ENCODE measurements at regions not wholly inside any gene's neighbourhood (a gene's known extent, or its start where the extent isn't known, plus 50 kb on each side); places are given as distances from the start of the nearest gene placed in this dataset.

GRCh38 chr22:19621373-19622060 is 92.8 kb upstream of the SEPTIN5 start:
- no peaks in the 10 kb centered on the region for H3K9me3 Mint-ChIP-seq (ENCODE audit: unreplicated experiment)
- CTCF ChIA-PET, result no interaction called here
- no peak for TF ChIP-seq CTCF (IDR thresholded peaks at IDR 0.05; ENCODE audit: insufficient read depth in 1 of 2, low read depth in 1 of 2, low read length in 1 of 2, severe bottlenecking in 1 of 2, unreplicated experiment in 1 of 2)
- POLR2A ChIA-PET, result no interaction called here
- Histone ChIP-seq H3K4me1 (no peaks in the 10 kb centered on the region), H3K9me3 (no peaks in the 10 kb centered on the region), H3K4me3 (ENCODE audit: low read depth, low read length) (no peak overlapping the region), H3K27me3 (replicated peaks; ENCODE audit: control insufficient read depth, insufficient read depth, low read length) (no peaks in the 10 kb centered on the region), H3K36me3 (ENCODE audit: control insufficient read depth, insufficient read depth, low read length) (no peaks in the 10 kb centered on the region)
- no peak overlapping the region for H3K27ac Mint-ChIP-seq (ENCODE audit: unreplicated experiment)
- no peak overlapping the region for H3K4me3 Mint-ChIP-seq (ENCODE audit: unreplicated experiment)
- peaks cover 8% of the 10 kb centered on the region for H3K27me3 Mint-ChIP-seq (ENCODE audit: insufficient read depth, unreplicated experiment)
- no peaks in the 10 kb centered on the region for H3K4me1 Mint-ChIP-seq (ENCODE audit: low read depth, unreplicated experiment)
- no peaks in the 10 kb centered on the region for H3K36me3 Mint-ChIP-seq (ENCODE audit: insufficient read depth, unreplicated experiment)
- intact Hi-C loops (cut with micrococcal nuclease; ENCODE audit: unreplicated experiment), result no loop called here
- no TSS peak for BruUV-seq (replicated peaks)
- no peak for DNase-seq

- TF ChIP-seq CTCF (IDR thresholded peaks at IDR 0.05; ENCODE audit: insufficient read depth in 1 of 2, low read depth in 1 of 2, low read length in 1 of 2, severe bottlenecking in 1 of 2, unreplicated experiment in 1 of 2), result no peak
- H3K36me3 ChIP-seq (ENCODE audit: control insufficient read depth, insufficient read depth, low read length), result no peaks in the 10 kb centered on the region
- POLR2A ChIA-PET, result no interaction called here
- no TSS peak for BruUV-seq (replicated peaks)
- no peak overlapping the region for H3K4me3 ChIP-seq (ENCODE audit: low read depth, low read length)
- Mint-ChIP-seq H3K4me3 (ENCODE audit: unreplicated experiment) (no peak overlapping the region), H3K27ac (ENCODE audit: unreplicated experiment) (no peak overlapping the region), H3K36me3 (ENCODE audit: insufficient read depth, unreplicated experiment) (no peaks in the 10 kb centered on the region), H3K9me3 (ENCODE audit: unreplicated experiment) (no peaks in the 10 kb centered on the region), H3K4me1 (ENCODE audit: low read depth, unreplicated experiment) (no peaks in the 10 kb centered on the region), H3K27me3 (ENCODE audit: insufficient read depth, unreplicated experiment) (peaks cover 8% of the 10 kb centered on the region)
- no peak for DNase-seq
- no peaks in the 10 kb centered on the region for H3K4me1 ChIP-seq
- no peaks in the 10 kb centered on the region for H3K9me3 ChIP-seq
- CTCF ChIA-PET, result no interaction called here
- no peaks in the 10 kb centered on the region for H3K27me3 ChIP-seq (replicated peaks; ENCODE audit: control insufficient read depth, insufficient read depth, low read length)
- intact Hi-C loops (cut with micrococcal nuclease; ENCODE audit: unreplicated experiment), result no loop called here
Observed at GRCh38 chr22:19622061-19622441, 92.3 kb upstream of the SEPTIN5 start.

DNA sequence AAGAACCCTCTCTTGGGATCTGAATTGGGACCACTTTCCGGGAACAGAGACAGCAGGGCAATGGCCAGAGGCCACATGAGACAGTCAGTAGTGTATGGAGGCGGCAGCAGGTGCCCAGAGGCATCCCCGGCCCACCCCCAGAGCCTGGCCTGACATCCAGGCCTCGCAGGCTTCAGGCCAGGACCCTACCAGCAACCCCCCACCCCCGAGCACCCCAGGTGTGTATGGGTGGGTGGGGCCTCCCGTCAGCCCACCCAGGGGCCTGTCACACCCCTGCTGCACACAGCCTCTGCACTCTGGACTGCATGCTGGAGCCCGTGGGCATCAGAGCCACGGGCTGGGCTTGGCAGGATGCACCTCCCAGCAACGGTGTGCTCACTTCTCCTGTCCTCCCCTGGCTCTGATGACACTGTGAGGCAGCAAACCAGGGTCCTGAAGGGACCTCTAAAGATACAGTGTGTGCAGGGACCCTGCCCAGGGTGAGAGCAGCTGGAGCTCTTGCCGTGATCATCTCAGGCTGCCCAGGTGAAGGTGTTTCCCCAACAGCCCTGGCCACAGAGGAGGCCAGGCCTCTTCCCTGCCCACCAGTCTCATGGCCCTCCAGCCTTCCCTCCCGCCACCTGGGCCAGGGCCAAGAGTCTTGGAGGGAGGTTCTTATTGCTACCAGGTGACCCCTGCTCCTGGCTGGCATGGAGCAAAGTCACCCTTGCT is 88.8 kb upstream of the SEPTIN5 start:
- no peaks in the 10 kb centered on the region for H3K9me3 Mint-ChIP-seq (ENCODE audit: unreplicated experiment)
- intact Hi-C loops (cut with micrococcal nuclease; ENCODE audit: unreplicated experiment), result no loop called here
- CTCF ChIA-PET, result no interaction called here
- Histone ChIP-seq H3K27me3 (replicated peaks; ENCODE audit: control insufficient read depth, insufficient read depth, low read length) (no peaks in the 10 kb centered on the region), H3K4me1 (no peaks in the 10 kb centered on the region), H3K4me3 (ENCODE audit: low read depth, low read length) (no peak overlapping the region), H3K9me3 (no peaks in the 10 kb centered on the region), H3K36me3 (ENCODE audit: control insufficient read depth, insufficient read depth, low read length) (no peaks in the 10 kb centered on the region)
- H3K4me3 Mint-ChIP-seq (ENCODE audit: unreplicated experiment), result no peak overlapping the region
- no TSS peak for BruUV-seq (replicated peaks)
- POLR2A ChIA-PET, result no interaction called here
- no peaks in the 10 kb centered on the region for H3K4me1 Mint-ChIP-seq (ENCODE audit: low read depth, unreplicated experiment)
- no peak for DNase-seq
- H3K27me3 Mint-ChIP-seq (ENCODE audit: insufficient read depth, unreplicated experiment), result peaks cover 12% of the 10 kb centered on the region
- H3K27ac Mint-ChIP-seq (ENCODE audit: unreplicated experiment), result no peak overlapping the region
- H3K36me3 Mint-ChIP-seq (ENCODE audit: insufficient read depth, unreplicated experiment), result no peaks in the 10 kb centered on the region
- no peak for TF ChIP-seq CTCF (IDR thresholded peaks at IDR 0.05; ENCODE audit: insufficient read depth in 1 of 2, low read depth in 1 of 2, low read length in 1 of 2, severe bottlenecking in 1 of 2, unreplicated experiment in 1 of 2)
